K562 (cell line): ENCODE measurements at regions not wholly inside any gene's neighbourhood (a gene's known extent, or its start where the extent isn't known, plus 50 kb on each side); places are given as distances from the start of the nearest gene placed in this dataset.
"Not testable (repeated sequence)": the region's sequence is repeated elsewhere in the genome, so short reads cannot be mapped to it uniquely, and the experiment has no call there.

ENCODE experiments used
- HDAC2 ChIP-seq: fragments of 450-650 bp; IDR thresholded peaks from 2 replicates; pipeline ENCODE4 v1.6.1; 2016; ENCODE audit warnings: mild to moderate bottlenecking
- KAT8 ChIP-seq: fragments of 450-650 bp; IDR thresholded peaks from 2 replicates; pipeline ENCODE4 v1.6.1; 2016; ENCODE audit warnings: low read depth, mild to moderate bottlenecking
- POLR2AphosphoS2 ChIP-seq: IDR thresholded peaks from 2 replicates; pipeline ENCODE4 v1.6.1; 2012; ENCODE audit warnings: low read length, improper control_type of control experiment
- POLR2H ChIP-seq: IDR thresholded peaks from 2 replicates; pipeline ENCODE4 v1.6.1; 2016; ENCODE audit warnings: missing genetic modification characterization, low read depth, mild to moderate bottlenecking, control low read depth, missing compliant biosample characterization, moderate library complexity
- RFX5 ChIP-seq: IDR thresholded peaks from 2 replicates; pipeline ENCODE4 v1.6.1; 2011; ENCODE audit warnings: low read depth, mild to moderate bottlenecking, improper control_type of control experiment, low read length

GRCh38 chr3:153378366-153378765, 216.3 kb downstream of the RAP2B start:
- not testable (repeated sequence) for TF ChIP-seq HDAC2; POLR2AphosphoS2; KAT8; POLR2H (tag); RFX5
